ENCODE measurements at regions not wholly inside any gene's neighbourhood (a gene's known extent, or its start where the extent isn't known, plus 50 kb on each side); places are given as distances from the start of the nearest gene placed in this dataset.
A peak's percentile ranks its signal among the peaks of the same experiment; 100 is the strongest.

GRCh38 chr2:18479947-18480369 is 80.5 kb downstream of the RDH14 start:
- no peaks in the 10 kb centered on the region for H3K9me3 ChIP-seq
- no peaks in the 10 kb centered on the region for H3K27me3 ChIP-seq
- no peaks in the 10 kb centered on the region for H3K36me3 ChIP-seq
- DNase-seq: peak in 1 of 2 donors; percentile 53
- H3K4me3 ChIP-seq: no peak overlapping the region
- intact Hi-C loops (cut with DNase I; ENCODE audit: low total_unique reads): no loop called here
- H3K27ac ChIP-seq: no peak overlapping the region
- TF ChIP-seq POLR2A (IDR thresholded peaks at IDR 0.05) (no peak), CTCF (IDR thresholded peaks at IDR 0.05) (no peak)
- H3K4me1 ChIP-seq: no peaks in the 10 kb centered on the region

- H3K27ac ChIP-seq: no peak overlapping the region
- H3K4me3 ChIP-seq: no peak overlapping the region
- no peak for DNase-seq
- no peaks in the 10 kb centered on the region for H3K9me3 ChIP-seq
- peaks cover 0 to 4% of the 10 kb centered on the region in 2 donors for H3K4me1 ChIP-seq
- intact Hi-C loops (cut with DNase I; ENCODE audit: low total_unique reads): no loop called here
- no peaks in the 10 kb centered on the region for H3K36me3 ChIP-seq
- TF ChIP-seq CTCF (IDR thresholded peaks at IDR 0.05): no peak
- no peak for TF ChIP-seq POLR2A (IDR thresholded peaks at IDR 0.05)
- no peaks in the 10 kb centered on the region for H3K27me3 ChIP-seq
Measured at GRCh38 chr2:18477293-18477692, 83.2 kb downstream of the RDH14 start.

- H3K9me3 ChIP-seq: no peaks in the 10 kb centered on the region
- DNase-seq: no peak
- no peak for TF ChIP-seq POLR2A (IDR thresholded peaks at IDR 0.05)
- no peak for TF ChIP-seq CTCF (IDR thresholded peaks at IDR 0.05)
- intact Hi-C loops (cut with DNase I; ENCODE audit: low total_unique reads): no loop called here
- H3K4me3 ChIP-seq: no peak overlapping the region
- peaks cover 0 to 4% of the 10 kb centered on the region in 2 donors for H3K4me1 ChIP-seq
- H3K27ac ChIP-seq: no peak overlapping the region
- H3K27me3 ChIP-seq: no peaks in the 10 kb centered on the region
- H3K36me3 ChIP-seq: no peaks in the 10 kb centered on the region
Measured at GRCh38 chr2:18476484-18476883, 84.0 kb downstream of the RDH14 start.

- no peak overlapping the region for H3K27ac ChIP-seq
- intact Hi-C loops (cut with DNase I; ENCODE audit: low total_unique reads): no loop called here
- no peaks in the 10 kb centered on the region for H3K36me3 ChIP-seq
- DNase-seq: no peak
- no peaks in the 10 kb centered on the region for H3K27me3 ChIP-seq
- TF ChIP-seq POLR2A (IDR thresholded peaks at IDR 0.05): no peak
- no peak for TF ChIP-seq CTCF (IDR thresholded peaks at IDR 0.05)
- peaks cover 0 to 4% of the 10 kb centered on the region in 2 donors for H3K4me1 ChIP-seq
- H3K4me3 ChIP-seq: no peak overlapping the region
- H3K9me3 ChIP-seq: no peaks in the 10 kb centered on the region
Measured at GRCh38 chr2:18475884-18476283, 84.6 kb downstream of the RDH14 start.

- peak overlapping the region; percentile 49 to 59 for H3K27ac ChIP-seq
- no peaks in the 10 kb centered on the region for H3K27me3 ChIP-seq
- H3K9me3 ChIP-seq: no peaks in the 10 kb centered on the region
- H3K36me3 ChIP-seq: no peaks in the 10 kb centered on the region
- peaks cover 0 to 4% of the 10 kb centered on the region in 2 donors for H3K4me1 ChIP-seq
- H3K4me3 ChIP-seq: no peak overlapping the region
- TF ChIP-seq POLR2A (IDR thresholded peaks at IDR 0.05) (no peak), CTCF (IDR thresholded peaks at IDR 0.05) (no peak)
- intact Hi-C loops (cut with DNase I; ENCODE audit: low total_unique reads): no loop called here
- DNase-seq: no peak
Measured at GRCh38 chr2:18474700-18475099, 85.8 kb downstream of the RDH14 start.
